Lower leg skin (tissue), 4 donors: ENCODE measurements at regions not wholly inside any gene's neighbourhood (a gene's known extent, or its start where the extent isn't known, plus 50 kb on each side); places are given as distances from the start of the nearest gene placed in this dataset.

Experiments
- DNase-seq, 2 donors: peaks; one replicate each; pipeline ENCODE4 v3.0.0-alpha.2; 2019; ENCODE audit warnings: low spot score in 2 of 2
- H3K4me3 ChIP-seq: fragments of 200-600 bp; sonication (generic); 2 replicates; pipeline ENCODE4 v1.5.1; 2017; ENCODE audit warnings: mild to moderate bottlenecking, low read depth; ENCODE audit not compliant: poor library complexity, severe bottlenecking
- POLR2A ChIP-seq, 2 donors: fragments of 450-650 bp; IDR thresholded peaks; one replicate each; pipeline ENCODE4 v1.6.1; 2016 to 2017; ENCODE audit warnings: antibody characterized with exemption in 2 of 2, mild to moderate bottlenecking in 1 of 2, moderate library complexity in 1 of 2
- WGBS, 2 donors: methylation state at CpG; one replicate each; pipeline ENCODE4 v1.1.5; 2018; 5-methylcytosine and 5-hydroxymethylcytosine counted together
- intact Hi-C: fragments of 100-400 bp; cut with DNase I; formaldehyde crosslinking; loops from one replicate; pipeline ENCODE4 v1.15.0; 2023; ENCODE audit warnings: low total_unique reads
- TF ChIP-seq, protein P1 (sequence below), 3 donors: fragments of 450-650 bp; IDR thresholded peaks; one replicate each; pipeline ENCODE4 v1.5.1; 2016; ENCODE audit warnings: antibody characterized with exemption in 3 of 3, mild to moderate bottlenecking in 3 of 3, moderate library complexity in 2 of 3

GRCh38 chr3:177425042-177425441 is 227.8 kb upstream of the TBL1XR1 start:
- TF ChIP-seq, protein P1, sequence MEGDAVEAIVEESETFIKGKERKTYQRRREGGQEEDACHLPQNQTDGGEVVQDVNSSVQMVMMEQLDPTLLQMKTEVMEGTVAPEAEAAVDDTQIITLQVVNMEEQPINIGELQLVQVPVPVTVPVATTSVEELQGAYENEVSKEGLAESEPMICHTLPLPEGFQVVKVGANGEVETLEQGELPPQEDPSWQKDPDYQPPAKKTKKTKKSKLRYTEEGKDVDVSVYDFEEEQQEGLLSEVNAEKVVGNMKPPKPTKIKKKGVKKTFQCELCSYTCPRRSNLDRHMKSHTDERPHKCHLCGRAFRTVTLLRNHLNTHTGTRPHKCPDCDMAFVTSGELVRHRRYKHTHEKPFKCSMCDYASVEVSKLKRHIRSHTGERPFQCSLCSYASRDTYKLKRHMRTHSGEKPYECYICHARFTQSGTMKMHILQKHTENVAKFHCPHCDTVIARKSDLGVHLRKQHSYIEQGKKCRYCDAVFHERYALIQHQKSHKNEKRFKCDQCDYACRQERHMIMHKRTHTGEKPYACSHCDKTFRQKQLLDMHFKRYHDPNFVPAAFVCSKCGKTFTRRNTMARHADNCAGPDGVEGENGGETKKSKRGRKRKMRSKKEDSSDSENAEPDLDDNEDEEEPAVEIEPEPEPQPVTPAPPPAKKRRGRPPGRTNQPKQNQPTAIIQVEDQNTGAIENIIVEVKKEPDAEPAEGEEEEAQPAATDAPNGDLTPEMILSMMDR (IDR thresholded peaks at IDR 0.05) = no peak
- TF ChIP-seq POLR2A (IDR thresholded peaks at IDR 0.05) = no peak
- no peak overlapping the region for H3K4me3 ChIP-seq
- 91 to 94% methylated on average over 3 of the region's 3 CpGs for WGBS, 2 donors
- intact Hi-C loops = no loop called here
- no peak for DNase-seq

GRCh38 chr3:177426106-177426877 is 229.0 kb upstream of the TBL1XR1 start:
- no peak for TF ChIP-seq POLR2A (IDR thresholded peaks at IDR 0.05)
- TF ChIP-seq, protein P1 (IDR thresholded peaks at IDR 0.05) = no peak
- H3K4me3 ChIP-seq = no peak overlapping the region
- intact Hi-C loops = no loop called here
- 60 to 71% methylated on average over 3 of the region's 3 CpGs for WGBS, 2 donors
- DNase-seq = no peak

DNA sequence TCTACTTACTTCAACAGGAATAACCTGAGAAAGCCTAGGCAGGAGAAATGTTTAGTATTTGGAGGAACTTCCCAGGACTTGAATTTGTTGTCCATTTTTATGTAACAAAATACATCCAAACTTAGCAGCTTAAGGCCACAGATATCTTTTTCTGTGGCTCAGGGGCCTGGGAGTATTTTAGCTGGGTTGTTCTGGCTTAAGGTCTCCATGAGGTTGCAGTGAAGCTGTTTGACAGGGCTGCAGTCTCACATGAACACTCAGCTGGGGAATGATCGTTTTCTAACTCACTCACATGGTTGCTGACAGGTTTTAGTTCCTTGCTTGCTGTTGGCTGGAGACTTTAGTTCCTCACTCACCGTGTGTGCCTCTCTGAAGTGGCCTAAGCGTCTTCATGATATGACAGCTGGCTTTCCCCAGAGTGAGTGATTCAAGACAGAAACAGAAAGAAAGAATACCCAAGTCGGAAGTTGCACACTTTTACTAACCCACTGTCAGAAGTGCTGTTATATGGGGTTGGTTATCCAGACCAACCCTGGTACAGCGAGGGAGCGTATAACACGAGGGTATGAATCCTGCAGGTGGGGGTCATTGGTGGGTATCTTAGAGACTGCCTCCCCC is 229.7 kb upstream of the TBL1XR1 start:
- no peak overlapping the region for H3K4me3 ChIP-seq
- intact Hi-C loops = no loop called here
- DNase-seq = no peak
- TF ChIP-seq POLR2A (IDR thresholded peaks at IDR 0.05) = no peak
- TF ChIP-seq, protein P1 (IDR thresholded peaks at IDR 0.05) = no peak
- 76 to 87% methylated on average over 7 of the region's 7 CpGs for WGBS, 2 donors

- TF ChIP-seq, protein P1 (IDR thresholded peaks at IDR 0.05) = no peak
- no peak for TF ChIP-seq POLR2A (IDR thresholded peaks at IDR 0.05)
- WGBS, 2 donors = 30 to 48% methylated on average over 1 of the region's 1 CpG
- intact Hi-C loops = no loop called here
- no peak overlapping the region for H3K4me3 ChIP-seq
- DNase-seq = no peak
Observed at GRCh38 chr3:177427540-177427939, 230.3 kb upstream of the TBL1XR1 start.

DNA sequence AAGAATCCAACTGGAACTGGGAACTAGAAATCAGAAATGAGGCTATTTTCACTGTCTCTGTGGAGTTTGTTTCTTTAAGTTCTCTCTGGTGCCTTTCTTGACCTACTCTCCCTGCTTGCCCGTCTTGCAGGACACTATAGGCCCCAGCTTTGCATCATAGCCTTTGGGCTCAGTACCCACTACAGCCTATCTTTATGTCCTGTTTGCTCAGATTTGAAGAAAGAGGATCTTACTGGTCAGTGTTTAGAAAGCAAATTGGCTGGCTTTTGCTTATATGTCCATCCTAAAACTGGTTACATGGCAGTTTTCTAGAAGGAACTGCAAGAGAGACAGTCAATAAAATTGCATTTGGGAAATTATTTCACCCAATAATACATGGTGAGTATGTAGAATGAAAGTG is 231.8 kb upstream of the TBL1XR1 start:
- DNase-seq = no peak
- intact Hi-C loops = no loop called here
- H3K4me3 ChIP-seq = no peak overlapping the region
- 57 to 67% methylated on average over 1 of the region's 1 CpG for WGBS, 2 donors
- TF ChIP-seq, protein P1 (IDR thresholded peaks at IDR 0.05) = no peak
- no peak for TF ChIP-seq POLR2A (IDR thresholded peaks at IDR 0.05)
